IMR-90 (cell line): ENCODE measurements at regions not wholly inside any gene's neighbourhood (a gene's known extent, or its start where the extent isn't known, plus 50 kb on each side); places are given as distances from the start of the nearest gene placed in this dataset.

Experiments used
- ATAC-seq: fragments of 200-7000 bp; cut with Tn5 transposase; 2 replicates; pipeline ENCODE4 v1.9.1; 2020; ENCODE audit warnings: low read depth, mild to moderate bottlenecking, moderate library complexity
- BruUV-seq: library from RNA; stranded (reverse); fragments of 400-500 nt; replicated peaks from 2 replicates; lab custom pipeline; 2021; lab: Mats Ljungman, UMichigan
- CTCF ChIA-PET: fragments of 300-600 bp; formaldehyde crosslinking; extraction: SDS; loops from one replicate; lab custom pipeline; 2021; ENCODE audit warnings: antibody characterized with exemption; lab: Yijun Ruan, JAX
- POLR2A ChIA-PET: fragments of 300-600 bp; sonication (Branson Sonifier 250); formaldehyde crosslinking; loops from one replicate; lab custom pipeline; 2022; ENCODE audit warnings: antibody characterized with exemption; ENCODE audit not compliant: unreplicated experiment; lab: Charles Lee
- DNase-seq: peaks from one replicate; pipeline ENCODE4 v3.0.0; 2013
- H2AFZ ChIP-seq: replicated peaks from 2 replicates; pipeline ENCODE3; 2013; ENCODE audit warnings: low read length, mild to moderate bottlenecking; ENCODE audit not compliant: poor library complexity
- H2AK5ac ChIP-seq: 2 replicates; pipeline ENCODE4 v1.6.1; 2013; ENCODE audit warnings: low read depth, low read length, inconsistent platforms
- H2AK9ac ChIP-seq: replicated peaks from 2 replicates; pipeline ENCODE3; 2013; ENCODE audit warnings: mild to moderate bottlenecking, low read depth, low read length, moderate library complexity; ENCODE audit not compliant: poor library complexity
- H2BK120ac ChIP-seq: 2 replicates; pipeline ENCODE4 v1.6.1; 2013; ENCODE audit warnings: low read depth, low read length, inconsistent platforms
- H2BK15ac ChIP-seq: 3 replicates; pipeline ENCODE4 v1.6.1; 2013; ENCODE audit warnings: low read depth, low read length, inconsistent platforms
- H2BK20ac ChIP-seq: 2 replicates; pipeline ENCODE4 v1.6.1; 2013; ENCODE audit warnings: low read depth, mild to moderate bottlenecking, inconsistent platforms, low read length, moderate library complexity
- H2BK5ac ChIP-seq: 2 replicates; pipeline ENCODE4 v1.6.1; 2013; ENCODE audit warnings: mild to moderate bottlenecking, low read depth, low read length, inconsistent platforms; ENCODE audit not compliant: poor library complexity, severe bottlenecking
- H3K14ac ChIP-seq: replicated peaks from 2 replicates; pipeline ENCODE4 v1.6.1; 2013; ENCODE audit warnings: low read depth, low read length, inconsistent platforms
- H3K18ac ChIP-seq: 2 replicates; pipeline ENCODE4 v1.6.1; 2013; ENCODE audit warnings: low read depth, low read length, control low read depth
- H3K23ac ChIP-seq: 2 replicates; pipeline ENCODE4 v1.6.1; 2013; ENCODE audit warnings: low read depth, low read length, inconsistent platforms
- H3K27ac ChIP-seq: 2 replicates; pipeline ENCODE4 v1.5.1; 2013; ENCODE audit warnings: mild to moderate bottlenecking, control low read depth, low read length; ENCODE audit not compliant: insufficient read depth
- H3K27me3 ChIP-seq: 2 replicates; pipeline ENCODE4 v1.6.1; 2013; ENCODE audit warnings: low read length; ENCODE audit not compliant: control insufficient read depth, insufficient read depth
- H3K36me3 ChIP-seq: 2 replicates; pipeline ENCODE4 v1.6.1; 2013; ENCODE audit warnings: low read length, mixed read lengths; ENCODE audit not compliant: control insufficient read depth, insufficient read depth
- H3K4ac ChIP-seq: 2 replicates; pipeline ENCODE4 v1.6.1; 2013; ENCODE audit warnings: low read depth, low read length, inconsistent platforms
- H3K4me1 ChIP-seq: 2 replicates; pipeline ENCODE4 v1.6.1; 2013; ENCODE audit warnings: low read length, mixed read lengths; ENCODE audit not compliant: control insufficient read depth, insufficient read depth
- H3K4me2 ChIP-seq: 2 replicates; pipeline ENCODE4 v1.6.1; 2013; ENCODE audit warnings: low read depth, mild to moderate bottlenecking, control low read depth, low read length, moderate library complexity
- H3K4me3 ChIP-seq: 2 replicates; pipeline ENCODE4 v1.5.1; 2013; ENCODE audit warnings: low read depth, mild to moderate bottlenecking, control low read depth, low read length, moderate library complexity; ENCODE audit not compliant: insufficient read depth
- H3K56ac ChIP-seq: 2 replicates; pipeline ENCODE4 v1.6.1; 2013; ENCODE audit warnings: low read length, inconsistent platforms; ENCODE audit not compliant: insufficient read depth; ENCODE audit errors: extremely low read depth
- H3K79me1 ChIP-seq, 2 experiments: 2 replicates each; pipeline ENCODE4 v1.6.1; 2013; ENCODE audit warnings: low read length in 2 of 2, inconsistent platforms in 1 of 2, low read depth in 1 of 2
- H3K9ac ChIP-seq: 2 replicates; pipeline ENCODE4 v1.6.1; 2013; ENCODE audit warnings: low read depth, low read length, control low read depth
- H3K9me1 ChIP-seq: 2 replicates; pipeline ENCODE4 v1.6.1; 2013; ENCODE audit warnings: low read length, inconsistent platforms; ENCODE audit not compliant: insufficient read depth
- H3K9me3 ChIP-seq: 2 replicates; pipeline ENCODE4 v1.6.1; 2013; ENCODE audit warnings: low read length; ENCODE audit not compliant: control insufficient read depth, insufficient read depth
- H4K20me1 ChIP-seq: 2 replicates; pipeline ENCODE4 v1.6.1; 2013; ENCODE audit warnings: low read length, inconsistent platforms; ENCODE audit not compliant: insufficient read depth
- H4K5ac ChIP-seq: 2 replicates; pipeline ENCODE4 v1.6.1; 2013; ENCODE audit warnings: mild to moderate bottlenecking, low read depth, low read length, control low read depth
- H4K8ac ChIP-seq, 2 experiments: 2 replicates each; pipeline ENCODE4 v1.6.1; 2013; ENCODE audit warnings: low read depth in 2 of 2, low read length in 2 of 2, control low read depth in 1 of 2, inconsistent platforms in 1 of 2
- H4K91ac ChIP-seq: 2 replicates; pipeline ENCODE4 v1.6.1; 2013; ENCODE audit warnings: low read depth, low read length, inconsistent platforms; ENCODE audit not compliant: insufficient read depth
- BHLHE40 ChIP-seq: fragments of 150-350 bp; IDR thresholded peaks from 2 replicates; pipeline ENCODE4 v1.6.1; 2016; ENCODE audit warnings: mild to moderate bottlenecking, low read depth, low read length
- CEBPB ChIP-seq: IDR thresholded peaks from 2 replicates; pipeline ENCODE4 v1.6.1; 2012; ENCODE audit warnings: low read depth, low read length, improper control_type of control experiment
- CHD1 ChIP-seq: IDR thresholded peaks from 2 replicates; pipeline ENCODE4 v1.6.1; 2012; ENCODE audit warnings: low read depth, low read length, improper control_type of control experiment
- FOS ChIP-seq: fragments of 150-350 bp; IDR thresholded peaks from 2 replicates; pipeline ENCODE4 v1.6.1; 2016; ENCODE audit warnings: low read depth, low read length
- MAFK ChIP-seq: IDR thresholded peaks from 2 replicates; pipeline ENCODE4 v1.6.1; 2012; ENCODE audit warnings: low read depth, low read length, improper control_type of control experiment
- MAZ ChIP-seq: IDR thresholded peaks from 2 replicates; pipeline ENCODE4 v1.6.1; 2012; ENCODE audit warnings: low read depth, mild to moderate bottlenecking, low read length, improper control_type of control experiment, moderate library complexity, borderline replicate concordance
- MXI1 ChIP-seq: IDR thresholded peaks from 2 replicates; pipeline ENCODE4 v1.6.1; 2012; ENCODE audit warnings: low read depth, mild to moderate bottlenecking, low read length, moderate library complexity, borderline replicate concordance
- NFE2L2 ChIP-seq: fragments of 150-350 bp; IDR thresholded peaks from 2 replicates; pipeline ENCODE4 v1.6.1; 2016; ENCODE audit warnings: low read depth, mild to moderate bottlenecking, low read length
- POLR2A ChIP-seq: IDR thresholded peaks from 2 replicates; pipeline ENCODE4 v1.6.1; 2012; ENCODE audit warnings: mild to moderate bottlenecking, low read depth, low read length
- RAD21 ChIP-seq: IDR thresholded peaks from 2 replicates; pipeline ENCODE4 v1.6.1; 2012; ENCODE audit warnings: low read length, improper control_type of control experiment
- RCOR1 ChIP-seq: IDR thresholded peaks from 2 replicates; pipeline ENCODE4 v1.6.1; 2012; ENCODE audit warnings: mild to moderate bottlenecking, low read length, improper control_type of control experiment; ENCODE audit not compliant: insufficient replicate concordance
- RFX5 ChIP-seq: IDR thresholded peaks from 2 replicates; pipeline ENCODE4 v1.8.0; 2012; ENCODE audit warnings: low read depth, mild to moderate bottlenecking, low read length, moderate library complexity
- SMC3 ChIP-seq: fragments of 150-350 bp; IDR thresholded peaks from 2 replicates; pipeline ENCODE4 v1.6.1; 2016; ENCODE audit warnings: low read depth, mild to moderate bottlenecking, antibody characterized with exemption, low read length, moderate library complexity
- WGBS, 2 experiments: methylation state at CpG; one replicate each; pipeline versions ENCODE4 v1.1.5 to v1.1.7; 2013; ENCODE audit warnings: missing lambda C conversion rate in 2 of 2; ENCODE audit not compliant: insufficient read length in 1 of 2; ENCODE audit errors: extremely low coverage in 2 of 2; 5-methylcytosine and 5-hydroxymethylcytosine counted together
- dilution Hi-C: fragments of 300-500 bp; cut with HindIII; formaldehyde crosslinking; loops from one replicate; pipeline ENCODE4 v1.14.3; 2018; ENCODE audit warnings: low sequenced_read_pairs; ENCODE audit not compliant: unreplicated experiment
- in situ Hi-C: fragments of 300-500 bp; cut with MboI; formaldehyde crosslinking; loops from 3 replicates; pipeline ENCODE4 v1.14.3; 2019; ENCODE audit warnings: low sequenced_read_pairs, inconsistent platforms, mixed read lengths
- intact Hi-C: fragments of 100-400 bp; cut with micrococcal nuclease; formaldehyde crosslinking; loops from 2 replicates; pipeline ENCODE4 v1.10.0; 2022
- TF ChIP-seq, protein P1 (sequence below): conservative IDR thresholded peaks from 2 replicates; pipeline ENCODE4 v1.5.1; 2012; ENCODE audit warnings: mild to moderate bottlenecking, low read depth, low read length, improper control_type of control experiment
- TF ChIP-seq, protein P2 (sequence below): fragments of 150-350 bp; IDR thresholded peaks from 2 replicates; pipeline ENCODE4 v1.6.1; 2016; ENCODE audit warnings: low read depth, mild to moderate bottlenecking, low read length, moderate library complexity, borderline replicate concordance
- TF ChIP-seq, protein P3 (sequence below): fragments of 150-350 bp; IDR thresholded peaks from 2 replicates; pipeline ENCODE4 v1.6.1; 2017; ENCODE audit warnings: mild to moderate bottlenecking, antibody characterized with exemption, low read length, low read depth

DNA sequence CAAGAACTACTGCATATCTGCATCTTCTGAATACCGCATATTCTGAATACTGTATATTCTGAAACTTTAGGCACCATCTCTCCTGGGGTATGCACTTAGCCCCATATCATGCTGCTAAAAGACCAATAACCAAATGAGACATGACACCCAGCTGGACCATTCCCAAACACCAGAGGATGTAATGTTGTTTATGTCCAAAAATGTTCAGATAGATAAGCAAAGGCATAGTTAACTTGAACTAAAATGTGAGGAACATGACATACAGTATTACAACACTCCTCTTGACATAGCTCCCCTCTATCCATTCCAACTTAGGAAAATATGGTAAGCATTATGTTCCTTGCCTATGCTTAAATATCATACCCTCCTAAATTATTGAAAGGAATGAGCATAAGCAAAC, 127.3 kb downstream of the TENT5A start:
- no peak overlapping the region for H3K18ac ChIP-seq
- CTCF ChIA-PET, result interaction anchor here (0.7 kb wide), 1 partner anchor 487 kb away, joined by 4 read pairs; no protein-coding TSS in a partner anchor
- ATAC-seq, result no peak; the same call in 1 of the 2 replicates

More for the DNA sequence above, 127.3 kb downstream of the TENT5A start:
- dilution Hi-C loops, result no loop called here
- H3K23ac ChIP-seq, result no peak overlapping the region
- H2BK5ac ChIP-seq, result no peak overlapping the region
- no CpG with 5 or more reads among the region's 1 CpG for WGBS, 2 experiments
- H3K27me3 ChIP-seq, result no peaks in the 10 kb centered on the region
- intact Hi-C loops, result no loop called here
- TF ChIP-seq BHLHE40 (no peak), MAFK (no peak), SMC3 (no peak), RAD21 (no peak), FOS (no peak), NFE2L2 (no peak), POLR2A (no peak), CEBPB (no peak), RCOR1 (no peak), MAZ (no peak), RFX5 (no peak), CHD1 (no peak), MXI1 (no peak)
- TF ChIP-seq, protein P1, sequence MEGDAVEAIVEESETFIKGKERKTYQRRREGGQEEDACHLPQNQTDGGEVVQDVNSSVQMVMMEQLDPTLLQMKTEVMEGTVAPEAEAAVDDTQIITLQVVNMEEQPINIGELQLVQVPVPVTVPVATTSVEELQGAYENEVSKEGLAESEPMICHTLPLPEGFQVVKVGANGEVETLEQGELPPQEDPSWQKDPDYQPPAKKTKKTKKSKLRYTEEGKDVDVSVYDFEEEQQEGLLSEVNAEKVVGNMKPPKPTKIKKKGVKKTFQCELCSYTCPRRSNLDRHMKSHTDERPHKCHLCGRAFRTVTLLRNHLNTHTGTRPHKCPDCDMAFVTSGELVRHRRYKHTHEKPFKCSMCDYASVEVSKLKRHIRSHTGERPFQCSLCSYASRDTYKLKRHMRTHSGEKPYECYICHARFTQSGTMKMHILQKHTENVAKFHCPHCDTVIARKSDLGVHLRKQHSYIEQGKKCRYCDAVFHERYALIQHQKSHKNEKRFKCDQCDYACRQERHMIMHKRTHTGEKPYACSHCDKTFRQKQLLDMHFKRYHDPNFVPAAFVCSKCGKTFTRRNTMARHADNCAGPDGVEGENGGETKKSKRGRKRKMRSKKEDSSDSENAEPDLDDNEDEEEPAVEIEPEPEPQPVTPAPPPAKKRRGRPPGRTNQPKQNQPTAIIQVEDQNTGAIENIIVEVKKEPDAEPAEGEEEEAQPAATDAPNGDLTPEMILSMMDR, result no peak
- TF ChIP-seq, protein P2, sequence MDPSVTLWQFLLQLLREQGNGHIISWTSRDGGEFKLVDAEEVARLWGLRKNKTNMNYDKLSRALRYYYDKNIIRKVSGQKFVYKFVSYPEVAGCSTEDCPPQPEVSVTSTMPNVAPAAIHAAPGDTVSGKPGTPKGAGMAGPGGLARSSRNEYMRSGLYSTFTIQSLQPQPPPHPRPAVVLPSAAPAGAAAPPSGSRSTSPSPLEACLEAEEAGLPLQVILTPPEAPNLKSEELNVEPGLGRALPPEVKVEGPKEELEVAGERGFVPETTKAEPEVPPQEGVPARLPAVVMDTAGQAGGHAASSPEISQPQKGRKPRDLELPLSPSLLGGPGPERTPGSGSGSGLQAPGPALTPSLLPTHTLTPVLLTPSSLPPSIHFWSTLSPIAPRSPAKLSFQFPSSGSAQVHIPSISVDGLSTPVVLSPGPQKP, result no peak
- TF ChIP-seq, protein P3, sequence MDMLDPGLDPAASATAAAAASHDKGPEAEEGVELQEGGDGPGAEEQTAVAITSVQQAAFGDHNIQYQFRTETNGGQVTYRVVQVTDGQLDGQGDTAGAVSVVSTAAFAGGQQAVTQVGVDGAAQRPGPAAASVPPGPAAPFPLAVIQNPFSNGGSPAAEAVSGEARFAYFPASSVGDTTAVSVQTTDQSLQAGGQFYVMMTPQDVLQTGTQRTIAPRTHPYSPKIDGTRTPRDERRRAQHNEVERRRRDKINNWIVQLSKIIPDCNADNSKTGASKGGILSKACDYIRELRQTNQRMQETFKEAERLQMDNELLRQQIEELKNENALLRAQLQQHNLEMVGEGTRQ, result no peak
- no peak overlapping the region for H3K4ac ChIP-seq
- H2BK20ac ChIP-seq, result no peak overlapping the region
- no peak overlapping the region for H3K56ac ChIP-seq
- no TSS peak for BruUV-seq
- H2BK120ac ChIP-seq, result no peak overlapping the region
- POLR2A ChIA-PET, result no interaction called here
- no peaks in the 10 kb centered on the region for H3K79me1 ChIP-seq
- no peak overlapping the region for H3K9ac ChIP-seq
- no peak overlapping the region for H3K4me3 ChIP-seq
- no peak overlapping the region for H3K27ac ChIP-seq
- H3K14ac ChIP-seq, result no peak overlapping the region
- H2AK5ac ChIP-seq, result no peak overlapping the region
- DNase-seq, result peak; percentile 32
- no peaks in the 10 kb centered on the region for H3K9me1 ChIP-seq
- H2AFZ ChIP-seq, result no peak overlapping the region
- in situ Hi-C loops, result no loop called here
- H4K20me1 ChIP-seq, result no peaks in the 10 kb centered on the region
- H2AK9ac ChIP-seq, result no peak overlapping the region
- no peaks in the 10 kb centered on the region for H3K36me3 ChIP-seq
- no peak overlapping the region for H4K91ac ChIP-seq
- H4K5ac ChIP-seq, result no peak overlapping the region
- H3K4me2 ChIP-seq, result no peak overlapping the region
- no peak overlapping the region for H4K8ac ChIP-seq
- no peaks in the 10 kb centered on the region for H3K9me3 ChIP-seq
- H2BK15ac ChIP-seq, result no peak overlapping the region
- H3K4me1 ChIP-seq, result no peaks in the 10 kb centered on the region
